Lower lobe of right lung (tissue), 2 donors: ENCODE measurements at regions not wholly inside any gene's neighbourhood (a gene's known extent, or its start where the extent isn't known, plus 50 kb on each side); places are given as distances from the start of the nearest gene placed in this dataset.
A peak's percentile ranks its signal among the peaks of the same experiment; 100 is the strongest.

Experiments used
- ATAC-seq, 2 donors: fragments of 200-7000 bp; cut with Tn5 transposase; one replicate each; pipeline ENCODE4 v1.9.1; 2020 to 2022; ENCODE audit warnings: mild to moderate bottlenecking in 2 of 2, moderate library complexity in 2 of 2
- DNase-seq: peaks from one replicate; pipeline ENCODE4 v3.0.0-alpha.2; 2020
- H3K27ac ChIP-seq: fragments of 200-600 bp; one replicate; pipeline ENCODE4 v1.8.0; 2022
- H3K27me3 ChIP-seq: fragments of 200-600 bp; one replicate; pipeline ENCODE4 v1.8.0; 2022; ENCODE audit warnings: low read depth
- H3K36me3 ChIP-seq: fragments of 200-600 bp; one replicate; pipeline ENCODE4 v1.8.0; 2022; ENCODE audit warnings: mild to moderate bottlenecking
- H3K4me1 ChIP-seq: fragments of 200-600 bp; one replicate; pipeline ENCODE4 v1.8.0; 2022
- H3K4me3 ChIP-seq: fragments of 200-600 bp; one replicate; pipeline ENCODE4 v1.8.0; 2022; ENCODE audit warnings: mild to moderate bottlenecking
- H3K9me3 ChIP-seq: fragments of 200-600 bp; one replicate; pipeline ENCODE4 v1.8.0; 2022
- CTCF ChIP-seq: fragments of 200-600 bp; IDR thresholded peaks from one replicate; pipeline ENCODE4 v1.8.0; 2022; ENCODE audit warnings: antibody characterized with exemption, mild to moderate bottlenecking
- intact Hi-C: fragments of 100-400 bp; cut with DNase I; formaldehyde crosslinking; loops from one replicate; pipeline ENCODE4 v1.11.0; 2022
- donor health status: DM: no; HTN: yes; CAD: no; lungs with severe emphysema.

GRCh38 chr1:24999426-24999825 is 69.3 kb upstream of the RUNX3 start:
- no peak for ATAC-seq
- Histone ChIP-seq H3K36me3 (no peaks in the 10 kb centered on the region), H3K4me3 (no peak overlapping the region), H3K4me1 (no peaks in the 10 kb centered on the region), H3K27me3 (no peaks in the 10 kb centered on the region), H3K9me3 (no peaks in the 10 kb centered on the region), H3K27ac (no peak overlapping the region)
- intact Hi-C loops, result no loop called here
- no peak for DNase-seq
- no peak for TF ChIP-seq CTCF

DNA sequence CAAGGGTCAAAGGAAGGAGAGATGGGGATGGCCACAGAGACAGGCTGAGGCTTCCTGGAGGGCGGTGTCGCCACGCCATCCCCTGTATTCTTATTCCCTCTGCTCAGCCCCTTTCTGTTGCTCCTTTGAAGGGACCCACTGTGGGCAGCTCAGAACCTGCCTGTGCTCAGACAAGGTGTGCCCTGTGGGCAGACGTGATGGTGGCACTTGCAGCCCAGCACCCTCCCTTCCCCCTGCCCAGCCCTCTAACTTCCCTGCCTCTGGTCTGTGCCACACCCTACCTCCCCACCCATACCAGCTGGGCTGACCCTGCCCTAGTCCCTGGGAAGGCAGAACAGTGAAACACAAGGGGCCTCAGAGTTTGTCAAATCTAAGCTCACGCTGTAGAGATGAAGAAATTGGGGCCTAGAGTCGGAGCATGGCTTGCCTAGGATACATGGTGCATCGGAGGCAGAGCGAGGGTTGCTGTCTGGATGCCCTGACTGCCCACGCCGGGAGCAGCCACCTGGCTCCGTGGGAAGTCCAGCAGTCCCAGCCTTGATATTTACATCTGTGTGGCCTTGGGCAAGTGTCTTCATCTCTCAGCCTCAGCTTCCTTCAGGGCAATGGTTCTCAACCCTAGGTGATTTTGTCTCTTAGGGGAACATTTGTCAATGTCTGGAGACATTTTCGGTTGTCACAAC is 68.6 kb upstream of the RUNX3 start:
- no peaks in the 10 kb centered on the region for H3K4me1 ChIP-seq
- H3K9me3 ChIP-seq, result no peaks in the 10 kb centered on the region

GRCh38 chr1:24996983-24997893 is 67.2 kb upstream of the RUNX3 start:
- intact Hi-C loops, result no loop called here
- no peak for DNase-seq
- no peak overlapping the region for H3K4me3 ChIP-seq
- ATAC-seq, result peak in 1 of 2 donors; percentile 26
- no peaks in the 10 kb centered on the region for H3K9me3 ChIP-seq
- TF ChIP-seq CTCF, result no peak
- H3K4me1 ChIP-seq, result no peaks in the 10 kb centered on the region
- no peaks in the 10 kb centered on the region for H3K36me3 ChIP-seq
- no peaks in the 10 kb centered on the region for H3K27me3 ChIP-seq
- H3K27ac ChIP-seq, result no peak overlapping the region

More for the DNA sequence above, 68.6 kb upstream of the RUNX3 start:
- H3K27ac ChIP-seq, result no peak overlapping the region
- intact Hi-C loops, result no loop called here
- no peak for TF ChIP-seq CTCF
- no peak for DNase-seq
- no peak for ATAC-seq
- H3K4me3 ChIP-seq, result no peak overlapping the region
- no peaks in the 10 kb centered on the region for H3K36me3 ChIP-seq
- no peaks in the 10 kb centered on the region for H3K27me3 ChIP-seq

DNA sequence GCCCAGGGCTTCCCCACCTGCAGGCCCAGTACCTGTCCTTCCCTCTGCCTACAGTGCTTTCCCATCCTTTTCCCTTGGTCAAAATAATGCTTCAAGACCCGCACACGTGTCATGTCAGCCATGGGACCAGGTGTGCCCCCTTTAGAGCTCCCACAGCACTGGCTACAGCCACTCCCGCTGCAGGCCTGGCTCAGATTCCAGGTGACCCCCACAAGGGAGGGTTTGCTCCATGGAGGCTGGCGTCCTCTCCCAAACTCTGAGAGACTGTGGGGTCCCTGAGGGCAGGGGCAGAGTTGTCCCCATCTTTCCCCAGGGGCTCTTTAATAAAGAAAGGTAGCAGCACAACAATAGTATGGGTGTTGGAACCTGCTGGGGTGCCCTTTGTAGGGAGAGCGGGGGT is 66.4 kb upstream of the RUNX3 start:
- Histone ChIP-seq H3K9me3 (no peaks in the 10 kb centered on the region), H3K27me3 (peaks cover 3% of the 10 kb centered on the region), H3K4me3 (no peak overlapping the region), H3K4me1 (no peaks in the 10 kb centered on the region), H3K27ac (no peak overlapping the region), H3K36me3 (no peaks in the 10 kb centered on the region)
- TF ChIP-seq CTCF, result no peak
- ATAC-seq (no peak), DNase-seq (no peak)
- intact Hi-C loops, result no loop called here

DNA sequence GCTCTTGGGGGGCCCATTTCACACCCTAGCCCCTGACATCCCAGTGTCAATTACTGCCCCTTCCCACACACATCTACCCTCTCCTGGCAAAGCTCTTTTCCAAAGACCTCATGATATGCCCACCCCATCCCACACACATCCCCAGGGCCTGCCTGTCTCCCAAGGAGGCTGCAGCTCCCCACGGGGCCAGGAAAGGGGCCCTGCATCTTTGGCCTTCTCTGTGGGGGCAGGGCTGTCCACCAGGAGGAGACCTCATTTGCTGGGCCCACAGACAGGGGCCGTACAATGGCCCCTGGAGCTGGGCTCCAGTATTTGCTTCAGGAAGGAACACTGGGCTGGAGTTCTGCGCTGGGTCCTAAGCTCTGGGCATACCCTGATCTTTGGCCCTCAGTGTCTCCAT is 65.6 kb upstream of the RUNX3 start:
- no peaks in the 10 kb centered on the region for H3K9me3 ChIP-seq
- no peak overlapping the region for H3K4me3 ChIP-seq
- H3K36me3 ChIP-seq, result no peaks in the 10 kb centered on the region
- ATAC-seq (no peak), DNase-seq (no peak)
- no peak overlapping the region for H3K27ac ChIP-seq
- no peaks in the 10 kb centered on the region for H3K4me1 ChIP-seq
- no peak for TF ChIP-seq CTCF
- peaks cover 4% of the 10 kb centered on the region for H3K27me3 ChIP-seq
- intact Hi-C loops, result no loop called here
